Endothelial cell of umbilical vein (primary cell): ENCODE measurements at regions not wholly inside any gene's neighbourhood (a gene's known extent, or its start where the extent isn't known, plus 50 kb on each side); places are given as distances from the start of the nearest gene placed in this dataset.

ENCODE experiments used
- BruUV-seq: library from RNA; stranded (reverse); fragments of 400-500 nt; replicated peaks from 2 replicates; lab custom pipeline; 2021; lab: Mats Ljungman, UMichigan
- CTCF ChIA-PET: fragments of 300-600, 350-600 bp; sonication (Branson Sonifier 250); formaldehyde crosslinking; loops from one replicate; lab custom pipeline; 2021; ENCODE audit warnings: antibody characterized with exemption, inconsistent platforms; lab: Charles Lee
- POLR2A ChIA-PET: fragments of 300-600, 350-600 bp; sonication (Branson Sonifier 250); formaldehyde crosslinking; loops from one replicate; lab custom pipeline; 2021; ENCODE audit warnings: antibody characterized with exemption, inconsistent platforms; lab: Charles Lee
- DNase-seq: peaks from one replicate; pipeline ENCODE4 v3.0.0-alpha.2; 2011; ENCODE audit warnings: low read depth, low spot score
- FAIRE-seq: peaks from 2 replicates; lab custom pipeline; 2011; peaks lifted over from hg19 to GRCh38; lab: Jason Lieb, UNC
- H2AFZ ChIP-seq: 2 replicates; pipeline ENCODE4 v1.6.0; 2012; ENCODE audit warnings: low read depth, low read length, control low read depth, inconsistent platforms
- H3K27ac ChIP-seq: 2 replicates; pipeline ENCODE4 v1.5.1; 2011; ENCODE audit warnings: low read depth, mild to moderate bottlenecking, control low read depth, low read length, moderate library complexity; ENCODE audit not compliant: insufficient read depth
- H3K27me3 ChIP-seq, 2 experiments: 2 replicates each; pipeline versions ENCODE4 v1.6.0 to v1.6.1; 2011; ENCODE audit warnings: low read length in 2 of 2, mixed read lengths in 1 of 2; ENCODE audit not compliant: control insufficient read depth in 2 of 2, insufficient read depth in 2 of 2
- H3K36me3 ChIP-seq, 2 experiments: 2 replicates in 1 of 2; 3 replicates in 1 of 2; pipeline ENCODE4 v1.5.1; 2011; ENCODE audit warnings: low read length in 2 of 2, mild to moderate bottlenecking in 1 of 2, moderate library complexity in 1 of 2; ENCODE audit not compliant: control insufficient read depth in 2 of 2, insufficient read depth in 2 of 2; ENCODE audit errors: extremely low read depth in 1 of 2
- H3K4me1 ChIP-seq: 3 replicates; pipeline ENCODE4 v1.5.1; 2011; ENCODE audit warnings: mild to moderate bottlenecking, low read length; ENCODE audit not compliant: control insufficient read depth, insufficient read depth; ENCODE audit errors: extremely low read depth
- H3K4me2 ChIP-seq: 2 replicates; pipeline ENCODE4 v1.6.1; 2011; ENCODE audit warnings: low read length, control low read depth, mixed read lengths; ENCODE audit not compliant: insufficient read depth
- H3K4me3 ChIP-seq, 3 experiments: fragments of 200-600 bp in 1 of 3; sonication (generic), shearing (Covaris generic) in 1 of 3; replicated peaks in 1 of 3; 2 replicates each; pipeline ENCODE4 v1.5.1; 2011 to 2016; ENCODE audit warnings: control low read depth in 3 of 3, low read length in 3 of 3, mild to moderate bottlenecking in 2 of 3, inconsistent platforms in 1 of 3, low read depth in 1 of 3, moderate library complexity in 1 of 3; ENCODE audit not compliant: insufficient read depth in 1 of 3
- H3K79me2 ChIP-seq: 2 replicates; pipeline ENCODE4 v1.6.0; 2012; ENCODE audit warnings: low read length, inconsistent platforms; ENCODE audit not compliant: control insufficient read depth, insufficient read depth
- H3K9ac ChIP-seq: replicated peaks from 2 replicates; pipeline ENCODE3; 2011; ENCODE audit warnings: low read length, control low read depth; ENCODE audit not compliant: insufficient read depth; ENCODE audit errors: extremely low read depth
- H3K9me1 ChIP-seq: replicated peaks from 3 replicates; pipeline ENCODE4 v1.6.0; 2011; ENCODE audit warnings: mild to moderate bottlenecking, low read length; ENCODE audit not compliant: control insufficient read depth, insufficient read depth; ENCODE audit errors: extremely low read depth
- H3K9me3 ChIP-seq: replicated peaks from 2 replicates; pipeline ENCODE4 v1.5.1; 2012; ENCODE audit warnings: low read length, inconsistent platforms; ENCODE audit not compliant: control insufficient read depth, insufficient read depth
- H4K20me1 ChIP-seq: replicated peaks from 2 replicates; pipeline ENCODE3; 2011; ENCODE audit warnings: mild to moderate bottlenecking, low read length; ENCODE audit not compliant: control insufficient read depth, insufficient read depth; ENCODE audit errors: extremely low read depth
- EZH2 ChIP-seq: IDR thresholded peaks from 2 replicates; pipeline ENCODE4 v1.6.1; 2012; ENCODE audit warnings: borderline replicate concordance, low read depth, mild to moderate bottlenecking, moderate library complexity, low read length, inconsistent platforms; ENCODE audit not compliant: severe bottlenecking
- FOS ChIP-seq: IDR thresholded peaks from 2 replicates; pipeline ENCODE4 v1.6.1; 2011; ENCODE audit warnings: mild to moderate bottlenecking, low read length, moderate library complexity, borderline replicate concordance; ENCODE audit not compliant: insufficient read depth
- GATA2 ChIP-seq: IDR thresholded peaks from 2 replicates; pipeline ENCODE4 v1.7.0; 2011; ENCODE audit warnings: low read depth, mild to moderate bottlenecking, moderate library complexity, mixed read lengths, low read length; ENCODE audit not compliant: insufficient read length, insufficient read depth
- JUN ChIP-seq: IDR thresholded peaks from 2 replicates; pipeline ENCODE4 v1.6.1; 2011; ENCODE audit warnings: borderline replicate concordance, low read depth; ENCODE audit not compliant: insufficient read length, insufficient read depth
- MYC ChIP-seq: IDR thresholded peaks from one replicate; pipeline ENCODE4 v1.6.1; 2011; ENCODE audit warnings: mild to moderate bottlenecking, low read depth, low read length
- POLR2A ChIP-seq: IDR thresholded peaks from 2 replicates; pipeline ENCODE4 v1.6.1; 2012; ENCODE audit warnings: low read depth, mild to moderate bottlenecking, control low read depth, low read length
- POLR2AphosphoS5 ChIP-seq: IDR thresholded peaks from 2 replicates; pipeline ENCODE4 v1.6.1; 2012; ENCODE audit warnings: low read depth, mild to moderate bottlenecking, control low read depth, low read length, moderate library complexity; ENCODE audit not compliant: insufficient read depth
- dilution Hi-C: fragments of 300-500 bp; cut with MboI; formaldehyde crosslinking; loops from one replicate; pipeline ENCODE4 v1.15.0; 2019; ENCODE audit warnings: low sequenced_read_pairs; ENCODE audit not compliant: extremely low pct_ligation_motif_present
- intact Hi-C: fragments of 100-400 bp; cut with micrococcal nuclease; formaldehyde crosslinking; loops from one replicate; pipeline ENCODE4 v1.10.0; 2022
- TF ChIP-seq, protein P1 (sequence below), 2 donors: IDR thresholded peaks; 1 replicate in 1 of 2; 2 replicates in 1 of 2; pipeline ENCODE4 v1.5.1; 2011; ENCODE audit warnings: low read length in 2 of 2, mild to moderate bottlenecking in 2 of 2, moderate library complexity in 2 of 2, control low read depth in 1 of 2, inconsistent platforms in 1 of 2, low read depth in 1 of 2; ENCODE audit not compliant: insufficient read depth in 1 of 2; ENCODE audit errors: extremely low read depth in 1 of 2
- TF ChIP-seq, protein P2 (sequence below): IDR thresholded peaks from 2 replicates; pipeline ENCODE4 v1.6.1; 2011; ENCODE audit not compliant: insufficient read depth, insufficient read length

DNA sequence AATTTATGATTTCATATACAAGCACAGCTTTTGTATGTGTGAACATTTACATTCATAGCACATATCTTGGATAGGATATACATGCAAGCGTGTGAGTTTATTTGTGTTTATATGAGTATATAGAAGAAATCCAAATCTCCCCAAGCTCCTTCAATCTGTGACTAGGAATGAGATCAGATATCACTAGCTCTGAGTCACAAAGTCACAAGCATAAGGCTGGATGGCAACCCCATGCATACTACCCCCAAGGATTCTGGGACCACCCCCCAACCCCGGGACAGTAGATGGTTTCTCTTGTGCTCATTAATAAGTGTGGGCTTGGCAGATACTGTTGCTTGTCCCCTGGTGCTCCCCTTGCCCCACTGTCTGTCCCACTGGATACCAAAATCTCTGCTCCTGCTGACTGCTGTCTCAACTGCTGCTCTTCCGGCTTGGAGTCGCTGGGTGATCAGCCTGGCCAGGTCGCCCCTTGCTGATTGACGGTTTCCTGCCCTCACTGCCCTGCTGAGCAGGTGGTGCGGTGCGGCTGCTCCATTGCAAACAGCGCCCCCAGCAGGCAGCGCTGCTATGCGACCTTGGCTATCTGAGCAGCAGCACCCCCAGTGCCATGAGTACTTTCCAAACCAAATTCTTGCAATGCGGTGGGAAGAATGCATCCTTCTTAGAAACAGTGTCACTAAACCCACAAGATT, 279.4 kb downstream of the CD83 start:
- Histone ChIP-seq H3K27me3 (no peaks in the 10 kb centered on the region), H3K9me1 (no peaks in the 10 kb centered on the region), H2AFZ (no peak overlapping the region), H3K4me3 (no peak overlapping the region), H3K4me2 (no peak overlapping the region), H3K36me3 (no peaks in the 10 kb centered on the region), H3K9ac (no peak overlapping the region), H4K20me1 (no peaks in the 10 kb centered on the region), H3K27ac (no peak overlapping the region), H3K79me2 (no peaks in the 10 kb centered on the region), H3K4me1 (no peaks in the 10 kb centered on the region), H3K9me3 (peaks cover 7% of the 10 kb centered on the region)
- FAIRE-seq: no peak
- POLR2A ChIA-PET: no interaction called here
- BruUV-seq: no TSS peak
- dilution Hi-C loops (no loop called here), intact Hi-C loops (no loop called here)
- CTCF ChIA-PET: no interaction called here
- DNase-seq: no peak
- TF ChIP-seq, protein P1, sequence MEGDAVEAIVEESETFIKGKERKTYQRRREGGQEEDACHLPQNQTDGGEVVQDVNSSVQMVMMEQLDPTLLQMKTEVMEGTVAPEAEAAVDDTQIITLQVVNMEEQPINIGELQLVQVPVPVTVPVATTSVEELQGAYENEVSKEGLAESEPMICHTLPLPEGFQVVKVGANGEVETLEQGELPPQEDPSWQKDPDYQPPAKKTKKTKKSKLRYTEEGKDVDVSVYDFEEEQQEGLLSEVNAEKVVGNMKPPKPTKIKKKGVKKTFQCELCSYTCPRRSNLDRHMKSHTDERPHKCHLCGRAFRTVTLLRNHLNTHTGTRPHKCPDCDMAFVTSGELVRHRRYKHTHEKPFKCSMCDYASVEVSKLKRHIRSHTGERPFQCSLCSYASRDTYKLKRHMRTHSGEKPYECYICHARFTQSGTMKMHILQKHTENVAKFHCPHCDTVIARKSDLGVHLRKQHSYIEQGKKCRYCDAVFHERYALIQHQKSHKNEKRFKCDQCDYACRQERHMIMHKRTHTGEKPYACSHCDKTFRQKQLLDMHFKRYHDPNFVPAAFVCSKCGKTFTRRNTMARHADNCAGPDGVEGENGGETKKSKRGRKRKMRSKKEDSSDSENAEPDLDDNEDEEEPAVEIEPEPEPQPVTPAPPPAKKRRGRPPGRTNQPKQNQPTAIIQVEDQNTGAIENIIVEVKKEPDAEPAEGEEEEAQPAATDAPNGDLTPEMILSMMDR (IDR thresholded peaks at IDR 0.05; ENCODE audit: extremely low read depth in 1 of 2, insufficient read depth in 1 of 2, low read depth in 1 of 2, low read length in 2 of 2): no peak
- TF ChIP-seq POLR2A (no peak), GATA2 (no peak), FOS (no peak), POLR2AphosphoS5 (no peak), MYC (no peak), JUN (no peak), EZH2 (no peak)
- TF ChIP-seq, protein P2, sequence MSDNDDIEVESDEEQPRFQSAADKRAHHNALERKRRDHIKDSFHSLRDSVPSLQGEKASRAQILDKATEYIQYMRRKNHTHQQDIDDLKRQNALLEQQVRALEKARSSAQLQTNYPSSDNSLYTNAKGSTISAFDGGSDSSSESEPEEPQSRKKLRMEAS: no peak
